NCI-H1694 (cell line): ENCODE measurements at regions not wholly inside any gene's neighbourhood (a gene's known extent, or its start where the extent isn't known, plus 50 kb on each side); places are given as distances from the start of the nearest gene placed in this dataset.
"Not testable (repeated sequence)": the region's sequence is repeated elsewhere in the genome, so short reads cannot be mapped to it uniquely, and the experiment has no call there.

Experiments
- DNase-seq: peaks from one replicate; lab custom pipeline; 2025; lab: John Stamatoyannopoulos, UW

DNA sequence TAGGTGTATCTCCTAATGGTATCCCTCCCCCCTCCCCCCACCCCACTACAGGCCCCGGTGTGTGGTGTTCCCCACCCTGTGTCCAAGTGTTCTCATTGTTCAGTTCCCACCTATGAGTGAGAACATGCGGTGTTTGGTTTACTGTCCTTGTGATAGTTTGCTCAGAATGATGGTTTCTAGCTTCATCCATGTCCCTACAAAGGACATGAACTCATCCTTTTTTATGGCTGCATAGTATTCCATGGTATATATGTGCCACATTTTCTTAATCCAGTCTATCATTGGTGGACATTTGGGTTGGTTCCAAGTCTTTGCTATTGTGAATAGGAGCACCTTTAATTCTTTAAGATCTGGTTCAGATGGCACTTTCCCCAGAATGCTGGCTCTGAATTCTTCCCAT, 58.5 kb upstream of the PTGFRN start:
- DNase-seq = not testable (repeated sequence)

GRCh38 chr1:116851846-116852245, 57.9 kb upstream of the PTGFRN start:
- no peak for DNase-seq

- no peak for DNase-seq
Observed at GRCh38 chr1:116852367-116852766, 57.3 kb upstream of the PTGFRN start.

- DNase-seq = no peak
Observed at GRCh38 chr1:116852910-116853309, 56.8 kb upstream of the PTGFRN start.

DNA sequence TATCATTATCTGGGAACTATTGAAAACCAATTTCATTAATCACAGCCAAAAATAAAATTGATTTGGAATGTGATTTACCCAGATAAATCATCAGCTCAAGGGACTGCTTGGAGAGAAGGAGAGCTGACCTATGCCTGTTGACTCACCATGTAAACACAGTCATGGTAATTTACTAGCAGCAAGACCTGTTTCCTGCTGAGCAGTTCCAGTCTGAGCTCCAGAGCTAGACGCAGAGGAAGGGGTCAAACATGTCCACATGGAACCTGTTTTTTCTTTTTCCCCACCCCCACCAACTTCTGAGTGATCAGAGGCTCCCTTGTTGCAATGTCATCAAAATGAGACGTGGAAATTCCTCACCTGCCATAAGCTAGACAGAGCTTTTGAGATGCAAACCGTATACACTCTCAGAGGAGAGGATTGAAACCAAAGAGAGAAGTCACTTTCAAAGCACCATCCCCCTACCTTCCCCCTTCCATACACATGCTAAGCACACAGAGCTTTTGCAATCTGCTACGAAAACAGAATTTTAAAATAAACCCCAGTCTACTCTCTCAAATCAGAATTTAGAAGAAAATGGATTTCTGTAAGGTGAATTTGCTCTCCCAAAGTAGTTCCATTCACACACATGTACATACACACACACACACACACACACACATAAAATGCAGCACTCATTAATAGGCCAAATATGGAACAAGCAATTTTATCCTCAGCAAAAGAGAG, 55.9 kb upstream of the PTGFRN start:
- DNase-seq = peak; percentile 75

GRCh38 chr1:116854403-116854690, 55.4 kb upstream of the PTGFRN start:
- no peak for DNase-seq

- no peak for DNase-seq
Observed at GRCh38 chr1:116854716-116855115, 55.0 kb upstream of the PTGFRN start.

DNA sequence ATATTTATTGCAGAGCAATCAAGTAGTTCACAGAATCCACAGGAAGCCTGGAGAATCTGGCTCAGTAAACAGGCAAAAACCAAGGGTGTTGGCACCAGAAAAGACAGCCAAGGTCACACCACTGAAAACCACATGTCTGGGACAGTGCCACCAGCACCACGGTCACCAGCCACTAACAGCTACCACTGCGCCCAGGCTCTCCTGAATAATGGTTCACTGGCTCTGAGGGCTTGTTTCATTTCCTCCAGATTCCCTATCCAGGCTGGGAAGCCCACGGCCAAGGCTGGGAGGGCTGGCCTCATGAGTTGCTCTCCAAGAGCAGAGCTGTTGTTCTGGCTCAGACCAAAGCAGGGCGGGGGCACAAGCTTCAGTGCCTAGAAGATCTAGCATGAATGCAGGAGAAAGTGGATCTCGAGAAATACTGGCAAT, 54.5 kb upstream of the PTGFRN start:
- DNase-seq = peak; percentile 52

DNA sequence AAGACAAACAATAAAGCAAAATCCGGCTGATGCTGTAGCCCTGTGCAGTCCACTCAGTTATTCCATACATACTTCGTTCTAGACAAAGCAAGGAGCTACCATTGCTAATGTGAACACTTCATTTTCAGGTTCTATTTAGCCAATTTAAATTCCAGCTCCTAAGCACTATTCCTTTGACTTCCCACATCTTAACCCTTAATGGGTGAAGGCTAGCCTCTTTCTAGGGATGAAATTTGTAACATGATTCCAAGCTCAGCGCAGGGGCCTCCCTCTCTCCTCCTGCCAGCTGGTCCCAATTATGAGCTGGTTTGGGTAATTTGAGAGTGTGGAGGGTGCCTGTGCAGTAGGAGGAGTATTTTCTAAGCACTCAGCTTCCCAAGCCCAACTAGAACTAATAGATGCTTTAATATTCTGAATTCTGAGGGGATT, 53.9 kb upstream of the PTGFRN start:
- DNase-seq = peak; percentile 88

GRCh38 chr1:116856312-116856711, 53.4 kb upstream of the PTGFRN start:
- DNase-seq = no peak

DNA sequence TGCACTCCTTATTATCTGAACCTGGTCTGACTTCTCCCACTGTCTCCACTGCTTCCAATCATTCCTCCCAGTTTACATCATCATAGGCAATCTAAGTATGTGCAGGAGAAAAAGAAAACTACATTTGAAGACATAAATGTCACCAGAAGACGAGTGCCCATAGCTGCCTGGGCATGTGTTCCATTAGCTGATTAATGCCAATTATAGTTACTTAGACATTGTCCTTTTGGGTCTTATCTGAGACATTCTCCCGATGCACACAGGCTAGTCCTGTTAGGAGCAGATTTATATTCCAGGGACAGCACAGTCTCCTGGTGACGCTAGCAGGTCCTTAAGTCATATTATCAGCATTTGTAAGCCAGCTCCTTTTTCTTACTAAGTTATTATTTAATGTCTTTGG, 52.6 kb upstream of the PTGFRN start:
- DNase-seq = no peak
